GM19324 (cell line): ENCODE measurements at regions not wholly inside any gene's neighbourhood (a gene's known extent, or its start where the extent isn't known, plus 50 kb on each side); places are given as distances from the start of the nearest gene placed in this dataset.

Experiments
- ATAC-seq: cut with Tn5 transposase; IDR thresholded peaks from one replicate; pipeline ENCODE4 v1.9.1; 2021; ENCODE audit warnings: mild to moderate bottlenecking, moderate library complexity; ENCODE audit not compliant: unreplicated experiment, low FRiP score

DNA sequence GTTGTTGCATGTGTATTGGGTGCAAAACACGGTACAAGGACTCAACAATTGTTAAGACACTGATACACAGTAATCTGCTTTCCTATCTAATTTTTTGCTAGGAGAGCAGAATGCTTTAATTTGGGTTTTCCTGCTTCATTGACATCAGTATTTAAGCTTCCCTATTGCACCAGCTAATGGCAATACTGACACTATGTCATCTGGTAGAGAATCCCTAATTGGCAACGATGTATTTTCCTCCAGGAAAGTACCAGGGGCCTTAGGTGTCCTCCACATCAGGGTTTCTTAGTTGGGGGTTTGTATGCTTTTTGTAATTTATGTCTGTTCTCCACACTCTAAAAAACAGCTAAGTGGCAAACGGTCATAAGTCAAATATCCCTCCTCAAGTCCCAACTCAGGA is 76.5 kb upstream of the FRY start:
- ATAC-seq = no peak

DNA sequence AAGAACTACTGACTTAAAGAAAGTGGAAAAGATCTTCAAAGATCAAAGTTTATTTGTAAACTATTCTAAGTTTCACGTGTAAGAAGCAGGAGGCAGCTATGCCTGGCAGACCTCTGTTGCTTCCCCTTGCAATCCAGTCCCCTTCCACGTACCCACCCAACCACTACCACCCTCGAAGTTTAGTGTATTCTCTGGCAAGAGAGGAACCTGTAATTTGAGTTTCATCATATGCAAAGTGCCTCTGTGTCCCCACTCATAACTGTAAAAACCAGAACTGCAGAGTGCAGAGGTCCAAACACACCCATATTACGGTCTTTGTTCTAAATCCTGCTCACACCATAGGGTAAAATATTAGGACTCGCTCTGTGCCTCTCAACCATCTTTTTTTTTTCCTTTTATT is 75.8 kb upstream of the FRY start:
- ATAC-seq = no peak

DNA sequence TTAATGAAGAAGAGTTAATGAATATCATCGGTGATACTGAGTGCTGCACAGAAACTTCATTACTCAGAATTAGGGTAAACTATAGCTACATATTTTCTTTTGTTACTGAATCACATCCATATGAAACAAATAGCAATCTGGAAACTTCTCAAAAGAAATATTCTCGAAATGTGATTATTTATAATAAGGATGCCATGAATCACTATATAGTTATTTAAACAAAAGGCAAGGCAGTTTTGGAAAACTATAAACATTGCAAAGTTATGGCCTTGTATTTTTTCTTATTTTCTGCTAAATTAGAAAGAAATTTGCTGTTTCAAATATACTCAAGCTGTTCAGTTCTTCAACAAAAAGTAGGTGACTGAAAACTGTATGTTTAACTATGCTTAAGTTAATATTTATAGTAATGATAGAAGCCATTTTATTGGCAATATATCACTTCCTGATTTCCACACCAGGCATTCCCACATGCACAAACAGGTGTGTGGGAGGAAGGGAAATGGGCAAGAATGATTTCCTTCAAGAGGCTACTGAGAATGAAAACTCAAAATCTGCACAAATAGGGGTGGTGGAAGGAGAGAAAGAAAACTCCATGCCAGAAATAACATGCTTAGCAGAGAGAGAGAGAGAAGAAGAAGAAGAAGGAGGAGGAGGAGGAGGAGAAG is 74.5 kb upstream of the FRY start:
- ATAC-seq = no peak

DNA sequence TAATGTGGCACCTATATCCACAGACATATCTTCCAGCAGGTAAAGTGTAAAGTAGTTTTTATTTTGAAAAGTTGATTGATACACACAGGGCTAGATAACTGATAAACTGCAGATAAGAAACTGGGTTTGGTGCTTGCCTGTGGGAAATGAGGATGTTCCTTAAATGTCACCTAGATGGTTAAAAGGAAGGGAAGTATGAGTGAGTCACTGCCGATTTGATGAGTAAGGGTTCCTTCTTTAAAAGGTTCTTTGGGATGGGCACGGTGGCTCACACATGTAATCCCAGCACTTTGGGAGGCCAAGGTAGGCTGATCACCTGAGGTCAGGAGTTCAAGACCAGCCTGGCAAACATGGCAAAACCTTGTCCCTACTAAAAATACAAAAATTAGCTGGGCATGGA is 73.8 kb upstream of the FRY start:
- no peak for ATAC-seq

DNA sequence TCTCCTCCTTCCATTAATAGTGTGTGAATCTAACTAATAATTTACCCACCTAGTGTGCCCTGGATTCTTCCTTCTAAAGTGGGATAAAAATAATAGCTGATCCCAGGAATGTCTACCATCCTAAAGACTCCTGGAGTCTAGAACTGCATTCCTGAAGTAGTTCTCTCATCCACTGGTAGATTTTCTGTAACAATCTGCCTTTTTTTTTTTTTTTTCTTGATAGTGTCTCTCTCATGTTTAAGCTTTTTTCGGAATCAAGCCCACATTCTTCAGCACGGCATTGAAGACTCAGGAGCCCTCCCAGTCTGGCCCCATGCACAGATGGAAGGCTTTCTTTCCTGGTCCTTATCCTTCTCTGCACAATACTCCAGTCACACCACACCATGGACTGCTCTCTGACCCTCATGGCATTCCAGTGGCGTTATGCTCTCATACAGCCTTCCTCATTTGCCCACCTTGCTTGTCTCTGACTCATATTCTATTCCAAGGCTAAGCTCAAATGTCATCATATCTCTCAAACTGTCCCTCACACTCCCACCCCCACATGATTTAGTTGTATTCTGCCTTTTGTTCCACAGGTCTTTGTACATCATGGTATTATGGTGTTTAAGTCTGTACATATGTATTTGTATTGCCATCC is 68.7 kb upstream of the FRY start:
- ATAC-seq = no peak

DNA sequence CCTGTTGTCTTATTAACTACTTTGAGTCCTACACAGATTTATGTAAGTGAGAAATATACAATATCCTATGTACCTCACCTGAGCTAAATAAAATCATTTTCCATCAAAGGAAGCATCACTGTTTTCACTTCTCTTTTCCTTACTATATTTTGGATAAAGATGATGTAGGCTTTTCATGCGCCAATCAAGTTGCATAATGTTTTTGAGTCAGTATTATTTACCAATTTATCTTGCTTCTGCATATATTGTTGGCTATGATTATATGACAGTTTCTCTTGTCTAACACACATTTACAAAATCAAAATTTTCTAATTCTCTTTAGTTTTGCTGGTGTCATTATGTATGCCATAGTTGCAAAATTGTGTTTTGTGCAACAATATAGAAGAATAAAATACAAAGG is 67.9 kb upstream of the FRY start:
- ATAC-seq = no peak

DNA sequence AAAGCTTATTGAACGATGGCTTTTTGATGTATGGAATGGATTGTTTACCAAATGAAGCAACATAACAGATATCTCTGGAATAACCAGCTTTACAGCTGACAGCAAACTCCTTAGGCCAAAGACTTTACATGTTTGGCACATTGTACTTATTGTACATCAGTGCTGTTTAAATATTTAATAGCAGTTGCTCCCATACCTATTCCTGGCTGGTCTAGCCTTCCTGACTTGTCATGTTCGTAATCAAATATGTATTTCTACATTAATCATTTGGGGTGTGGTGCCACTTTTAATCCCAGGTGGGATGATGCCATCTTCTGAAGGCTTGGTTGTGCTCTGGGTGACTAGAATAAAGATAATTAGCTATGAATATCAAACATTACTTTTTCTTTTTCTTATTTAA is 67.4 kb upstream of the FRY start:
- no peak for ATAC-seq

DNA sequence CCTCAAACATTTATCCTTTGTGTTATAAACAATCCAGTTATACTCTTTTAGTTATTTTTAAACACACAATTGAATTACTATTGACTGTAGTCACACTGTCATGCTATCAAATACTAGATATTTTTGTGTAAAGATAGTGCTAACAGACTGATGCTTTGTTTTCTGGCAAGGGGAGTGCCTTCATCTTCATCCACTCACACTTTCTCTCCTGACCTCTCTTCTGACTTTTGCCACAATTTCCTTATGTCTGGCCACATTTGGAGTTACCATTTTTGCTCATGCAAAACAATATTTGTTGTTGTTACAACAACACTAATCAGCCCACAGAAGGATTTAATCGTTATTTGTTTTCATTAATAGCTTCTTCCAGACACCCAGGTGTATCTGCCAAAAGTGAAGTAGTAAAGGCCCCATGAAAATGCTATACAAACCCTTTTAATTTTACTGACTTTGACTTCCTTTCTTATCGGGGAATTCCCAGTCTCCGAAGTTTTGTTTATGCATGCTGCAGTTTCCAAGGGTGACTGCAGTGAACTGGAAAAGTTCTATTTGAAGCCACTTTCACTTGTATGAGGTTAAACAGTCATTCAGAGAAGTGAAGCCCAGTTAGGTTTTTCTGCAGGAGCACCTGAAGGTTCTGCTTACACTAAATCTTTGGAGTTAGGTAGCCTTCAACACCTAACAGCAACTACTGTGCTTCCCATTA is 66.1 kb upstream of the FRY start:
- ATAC-seq = peak; percentile 85

DNA sequence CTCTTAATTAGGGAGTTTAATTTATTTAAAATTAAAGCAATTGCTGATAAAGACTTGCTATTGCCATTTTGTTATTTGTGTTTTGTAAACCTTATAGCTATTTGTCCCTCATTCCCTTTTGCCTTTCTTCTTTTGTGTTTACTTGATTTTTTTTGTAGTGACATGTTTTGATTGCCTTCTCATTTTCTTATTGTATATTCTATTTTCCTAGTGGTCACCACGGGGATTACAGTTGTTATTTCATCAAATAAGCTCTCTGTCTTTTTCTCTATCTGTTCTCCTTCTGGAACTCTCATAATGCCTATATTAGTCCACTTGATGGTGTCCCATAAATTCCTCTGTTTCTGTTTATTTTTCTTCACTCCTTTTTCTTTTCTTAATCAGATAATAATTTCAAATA is 64.4 kb upstream of the FRY start:
- no peak for ATAC-seq

DNA sequence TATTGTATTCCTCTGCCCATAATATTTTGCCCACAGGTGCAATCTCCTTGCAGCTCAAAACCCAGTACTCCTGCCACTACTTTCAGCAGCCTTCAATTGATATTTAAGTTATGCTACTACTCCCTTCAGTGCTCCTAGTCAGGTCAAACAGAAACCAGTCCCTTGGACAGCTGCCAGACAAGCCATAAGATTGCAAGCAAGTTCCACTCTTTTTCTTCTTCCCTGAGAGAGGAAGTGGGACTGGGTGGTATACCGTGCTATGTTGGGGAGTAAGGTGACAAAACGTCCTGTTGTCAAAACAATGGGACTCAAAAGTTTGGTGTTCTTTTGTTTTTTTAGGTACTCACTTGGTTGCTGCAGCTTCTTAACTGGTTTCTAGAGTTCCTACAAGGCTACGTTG is 63.1 kb upstream of the FRY start:
- ATAC-seq = no peak

DNA sequence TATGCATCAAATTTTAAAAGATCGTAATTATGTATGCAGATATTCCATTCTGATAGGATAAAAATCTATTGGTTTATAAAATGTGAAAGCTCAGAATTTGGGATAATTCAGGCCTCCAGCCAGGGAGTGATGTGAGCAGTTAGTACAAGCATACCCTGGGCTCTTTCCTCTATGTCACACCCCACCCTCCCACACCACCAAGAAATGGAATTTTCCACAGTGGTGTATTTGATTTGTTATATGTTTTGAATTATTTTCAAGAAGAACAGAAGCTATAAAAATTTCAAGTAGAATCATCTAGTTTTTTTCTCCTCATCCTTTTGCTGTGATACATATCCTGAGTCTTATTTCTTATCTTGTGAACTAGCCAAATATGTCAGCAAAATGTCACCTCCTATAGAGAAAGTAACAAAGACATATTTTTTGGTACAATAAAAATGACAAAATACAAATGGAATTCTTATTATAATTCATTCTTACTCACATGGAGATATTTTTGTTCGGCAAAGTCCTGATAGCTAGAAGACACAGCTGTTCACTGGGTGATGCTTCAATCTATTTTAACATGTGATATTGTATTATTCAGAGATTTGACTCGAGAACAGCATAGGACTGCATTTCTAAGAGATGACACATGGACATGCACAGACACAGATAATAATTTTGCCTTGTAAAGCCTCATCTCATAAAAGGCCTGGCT is 61.2 kb upstream of the FRY start:
- ATAC-seq = no peak

DNA sequence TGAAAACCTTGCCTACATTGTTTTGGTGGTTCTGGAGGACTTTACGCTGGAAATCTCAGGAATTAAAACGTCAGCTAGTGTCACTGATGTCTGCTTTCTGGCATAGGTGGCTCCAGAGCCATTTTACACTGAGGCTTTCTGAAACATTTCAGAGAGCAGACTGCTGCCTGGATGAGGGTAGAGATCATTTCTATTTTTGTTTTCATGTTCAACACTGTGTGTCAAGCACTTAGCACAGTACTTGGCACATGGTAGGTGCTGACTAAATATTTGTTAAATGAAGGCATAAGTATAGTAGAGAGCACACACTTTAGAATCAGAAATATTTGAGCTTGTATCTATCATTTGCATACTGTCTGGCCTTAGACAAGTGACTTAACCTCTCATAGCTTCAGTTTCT is 59.1 kb upstream of the FRY start:
- no peak for ATAC-seq

DNA sequence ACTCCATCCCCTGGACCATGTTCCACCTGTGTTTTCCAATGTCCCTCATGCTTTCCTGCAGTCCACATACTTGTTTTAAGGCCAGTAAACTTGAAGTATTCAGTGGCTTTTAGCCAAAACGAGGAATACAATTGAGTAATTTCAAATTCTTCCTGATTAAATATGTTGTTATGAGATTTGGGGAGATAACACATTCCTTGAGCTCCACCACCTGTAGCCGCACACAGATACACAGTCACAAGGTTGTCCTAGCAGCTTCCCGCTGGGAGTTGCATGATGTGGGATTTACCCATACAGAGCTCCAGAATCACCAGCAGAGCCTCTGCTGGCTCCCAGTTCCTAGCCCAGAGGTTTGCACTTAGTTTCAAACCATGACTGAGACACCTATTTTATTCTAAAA is 53.6 kb upstream of the FRY start:
- no peak for ATAC-seq

DNA sequence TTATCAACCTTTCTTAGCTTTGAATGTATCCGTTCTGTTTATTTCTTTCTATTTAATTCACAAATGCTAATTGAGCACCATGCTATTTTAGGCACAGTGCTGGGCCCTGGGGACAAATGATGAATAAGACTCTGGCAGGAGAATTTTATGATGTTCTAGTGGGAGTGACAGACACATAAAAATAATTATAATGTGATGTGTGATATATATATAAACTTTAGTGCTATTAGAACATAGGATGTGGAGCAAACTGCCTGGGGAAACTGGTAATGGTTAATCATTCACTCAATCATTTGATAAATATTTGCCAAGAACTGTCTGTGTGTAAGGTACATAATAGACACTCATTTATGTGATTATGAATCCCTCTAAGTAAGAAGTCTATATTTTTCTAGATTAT is 50.7 kb upstream of the FRY start:
- no peak for ATAC-seq
